Adrenal gland (tissue), 9 donors: ENCODE measurements at regions not wholly inside any gene's neighbourhood (a gene's known extent, or its start where the extent isn't known, plus 50 kb on each side); places are given as distances from the start of the nearest gene placed in this dataset.

Source experiments
- DNase-seq, 7 donors: peaks; one replicate each; pipeline ENCODE4 v3.0.0-alpha.2; 2019 to 2020
- H3K27ac ChIP-seq, 5 donors: fragments of 200-600 bp; sonication (generic) in 4 of 5; 1 replicate in 3 of 5; 2 replicates in 2 of 5; pipeline versions ENCODE4 v1.5.1 to v1.8.0; 2016 to 2020; ENCODE audit warnings: mild to moderate bottlenecking in 1 of 5
- H3K27me3 ChIP-seq: fragments of 200-600 bp; 2 replicates; pipeline ENCODE4 v1.8.0; 2021
- H3K36me3 ChIP-seq, 2 donors: fragments of 200-600 bp; replicated peaks in 1 of 2; 1 replicate in 1 of 2; 2 replicates in 1 of 2; pipeline versions ENCODE4 v1.5.1 to v1.8.0; 2018 to 2022
- H3K4me1 ChIP-seq, 2 donors: fragments of 200-600 bp; replicated peaks in 1 of 2; 1 replicate in 1 of 2; 2 replicates in 1 of 2; pipeline versions ENCODE4 v1.5.1 to v1.8.0; 2018 to 2021
- H3K4me3 ChIP-seq, 4 donors: fragments of 200-600 bp; sonication (generic) in 3 of 4; one replicate each; pipeline ENCODE4 v1.5.1; 2016 to 2018
- H3K9me3 ChIP-seq, 3 donors: fragments of 200-600 bp; sonication (generic) in 1 of 3; replicated peaks in 1 of 3; 1 replicate in 2 of 3; 2 replicates in 1 of 3; pipeline versions ENCODE4 v1.5.1 to v1.8.0; 2016 to 2021
- CTCF ChIP-seq, 6 experiments: fragments of 450-650 bp in 4 of 6; fragments of 200-600 bp in 2 of 6; sonication (generic) in 1 of 6; IDR thresholded peaks; 1 replicate in 5 of 6; 2 replicates in 1 of 6; pipeline versions ENCODE4 v1.5.1 to v1.8.0; 2016 to 2021; ENCODE audit warnings: antibody characterized with exemption in 6 of 6, mild to moderate bottlenecking in 2 of 6, moderate library complexity in 1 of 6
- POLR2A ChIP-seq, 2 donors: fragments of 450-650 bp; IDR thresholded peaks; one replicate each; pipeline ENCODE4 v1.6.1; 2017; ENCODE audit warnings: antibody characterized with exemption in 2 of 2, mild to moderate bottlenecking in 2 of 2, moderate library complexity in 1 of 2
- whole genome bisulfite sequencing, 4 donors: extraction: QIAGEN DNeasy Blood & Tissue Kit in 2 of 4; methylation state at CpG; one replicate each; pipeline versions ENCODE4 v1.1.5 to v1.1.7; 2013 to 2017; 5-methylcytosine and 5-hydroxymethylcytosine counted together
- intact Hi-C, 2 donors: fragments of 100-400 bp; cut with DNase I; formaldehyde crosslinking; loops; one replicate each; pipeline versions ENCODE4 v1.14.1 to v1.15.0; 2022 to 2023
- donor health status: healthy with polysubstance abuse.
- donor health status: Bipolar disorder and iron deficiency.
- donor health status: DM: yes; HTN: yes; CAD: no.
- donor health status: DM: no; HTN: no; CAD: no.
- donor health status: DM: no; HTN: no; CAD: no.

- Histone ChIP-seq H3K27me3 (no peaks in the 10 kb centered on the region), H3K4me3 (no peak overlapping the region), H3K9me3 (no peaks in the 10 kb centered on the region), H3K4me1 (peaks cover 15 to 19% of the 10 kb centered on the region in 2 donors), H3K36me3 (no peaks in the 10 kb centered on the region), H3K27ac (no peak overlapping the region)
- intact Hi-C loops = no loop called here
- no peak for DNase-seq
- no peak for TF ChIP-seq CTCF (IDR thresholded peaks at IDR 0.05)
- WGBS, 4 donors = 88 to 95% (median 91%) methylated on average over 3 of the region's 3 CpGs
Observed at GRCh38 chr15:38048001-38048455, 113.6 kb downstream of the TMCO5A start.

- Histone ChIP-seq H3K4me1 (peaks cover 9 to 13% of the 10 kb centered on the region in 2 donors), H3K27ac (peak overlapping the region in 2 of 5 donors; percentile 30 to 56), H3K27me3 (no peaks in the 10 kb centered on the region), H3K9me3 (no peaks in the 10 kb centered on the region), H3K4me3 (no peak overlapping the region), H3K36me3 (no peaks in the 10 kb centered on the region)
- TF ChIP-seq CTCF (IDR thresholded peaks at IDR 0.05) (no peak), POLR2A (IDR thresholded peaks at IDR 0.05) (no peak)
- DNase-seq = no peak
- 80 to 84% (median 83%) methylated on average over 4 of the region's 4 CpGs for WGBS, 4 donors
- intact Hi-C loops = no loop called here
Observed at GRCh38 chr15:38049891-38050290, 115.5 kb downstream of the TMCO5A start.

- Histone ChIP-seq H3K27ac (peak overlapping the region in 2 of 5 donors; percentile 41 to 56), H3K4me3 (no peak overlapping the region), H3K36me3 (no peaks in the 10 kb centered on the region), H3K4me1 (peaks cover 9 to 13% of the 10 kb centered on the region in 2 donors), H3K9me3 (no peaks in the 10 kb centered on the region), H3K27me3 (no peaks in the 10 kb centered on the region)
- intact Hi-C loops = no loop called here
- DNase-seq = peak in 1 of 7 donors; percentile 21
- WGBS, 4 donors = 40 to 50% (median 47%) methylated on average over 4 of the region's 4 CpGs
- no peak for TF ChIP-seq CTCF (IDR thresholded peaks at IDR 0.05)
Observed at GRCh38 chr15:38050529-38051448, 116.3 kb downstream of the TMCO5A start.

GRCh38 chr15:38053205-38053604, 118.8 kb downstream of the TMCO5A start:
- no peak for DNase-seq
- TF ChIP-seq CTCF (IDR thresholded peaks at IDR 0.05) = no peak
- TF ChIP-seq POLR2A (IDR thresholded peaks at IDR 0.05) = no peak
- WGBS, 4 donors = 64 to 83% (median 78%) methylated on average over 2 of the region's 2 CpGs

More at GRCh38 chr15:38053205-38053604, 118.8 kb downstream of the TMCO5A start:
- intact Hi-C loops = no loop called here
- no peak overlapping the region for H3K4me3 ChIP-seq
- H3K27ac ChIP-seq = no peak overlapping the region
- no peaks in the 10 kb centered on the region for H3K27me3 ChIP-seq
- H3K4me1 ChIP-seq = peaks cover 9 to 13% of the 10 kb centered on the region in 2 donors
- no peaks in the 10 kb centered on the region for H3K9me3 ChIP-seq
- no peaks in the 10 kb centered on the region for H3K36me3 ChIP-seq
